ENCODE measurements at regions not wholly inside any gene's neighbourhood (a gene's known extent, or its start where the extent isn't known, plus 50 kb on each side); places are given as distances from the start of the nearest gene placed in this dataset.

DNA sequence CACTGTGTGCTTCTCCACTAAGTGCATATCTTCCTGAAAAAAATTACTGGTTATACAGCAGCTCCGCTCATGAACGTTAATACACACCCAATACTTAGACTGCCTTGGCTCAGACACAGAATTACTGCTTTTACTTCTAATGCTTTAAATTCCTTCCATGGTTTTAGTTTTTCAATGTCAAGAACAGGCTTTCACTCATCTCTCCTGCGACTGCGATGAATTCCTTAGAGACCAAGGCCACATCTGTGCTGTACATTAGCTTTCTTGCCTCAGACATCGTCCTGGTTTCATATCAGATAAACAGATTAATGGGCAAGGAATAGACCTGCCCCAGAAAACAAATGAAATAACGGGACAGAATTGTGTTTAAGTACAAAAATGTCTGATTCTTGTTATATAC lies 120.2 kb downstream of the CYP26A1 start:
- no peak overlapping the region for H3K9ac ChIP-seq (ENCODE audit: low read depth in 1 of 3, low read length in 3 of 3)
- no peaks in the 10 kb centered on the region for H3K36me3 ChIP-seq (ENCODE audit: control insufficient read depth in 3 of 3, insufficient read depth in 3 of 3, low read length in 3 of 3)
- H3K9me3 ChIP-seq (ENCODE audit: control insufficient read depth in 3 of 3, low read length in 3 of 3): no peaks in the 10 kb centered on the region
- no peak overlapping the region for H3K4me3 ChIP-seq (ENCODE audit: low read length in 3 of 3)
- H3K27ac ChIP-seq (ENCODE audit: low read depth, low read length): no peak overlapping the region
- H3K27me3 ChIP-seq (ENCODE audit: control insufficient read depth in 3 of 3, insufficient read depth in 3 of 3, low read length in 3 of 3): no peaks in the 10 kb centered on the region
- H3K4me1 ChIP-seq (ENCODE audit: control insufficient read depth in 3 of 3, insufficient read depth in 3 of 3, low read length in 3 of 3): peaks cover 0 to 6% (median 2%) of the 10 kb centered on the region in 3 donors

- no peaks in the 10 kb centered on the region for H3K36me3 ChIP-seq (ENCODE audit: control insufficient read depth in 3 of 3, insufficient read depth in 3 of 3, low read length in 3 of 3)
- H3K9me3 ChIP-seq (ENCODE audit: control insufficient read depth in 3 of 3, low read length in 3 of 3): no peaks in the 10 kb centered on the region
- H3K4me1 ChIP-seq (ENCODE audit: control insufficient read depth in 3 of 3, insufficient read depth in 3 of 3, low read length in 3 of 3): peaks cover 0 to 11% (median 5%) of the 10 kb centered on the region in 3 donors
- H3K27ac ChIP-seq (ENCODE audit: low read depth, low read length): peak overlapping the region; percentile 26
- H3K9ac ChIP-seq (ENCODE audit: low read depth in 1 of 3, low read length in 3 of 3): peak overlapping the region; percentile 44 to 73 (median 65)
- no peaks in the 10 kb centered on the region for H3K27me3 ChIP-seq (ENCODE audit: control insufficient read depth in 3 of 3, insufficient read depth in 3 of 3, low read length in 3 of 3)
- H3K4me3 ChIP-seq (ENCODE audit: low read length in 3 of 3): peak overlapping the region; percentile 49 to 77 (median 66)
Observed at GRCh38 chr10:93198401-93199131, 124.9 kb downstream of the CYP26A1 start.

- H3K9me3 ChIP-seq (ENCODE audit: control insufficient read depth in 3 of 3, low read length in 3 of 3): no peaks in the 10 kb centered on the region
- H3K36me3 ChIP-seq (ENCODE audit: control insufficient read depth in 3 of 3, insufficient read depth in 3 of 3, low read length in 3 of 3): no peaks in the 10 kb centered on the region
- H3K27ac ChIP-seq (ENCODE audit: low read depth, low read length): peak overlapping the region; percentile 26
- H3K4me1 ChIP-seq (ENCODE audit: control insufficient read depth in 3 of 3, insufficient read depth in 3 of 3, low read length in 3 of 3): peaks cover 0 to 11% (median 5%) of the 10 kb centered on the region in 3 donors
- peak overlapping the region; percentile 44 to 73 (median 65) for H3K9ac ChIP-seq (ENCODE audit: low read depth in 1 of 3, low read length in 3 of 3)
- no peaks in the 10 kb centered on the region for H3K27me3 ChIP-seq (ENCODE audit: control insufficient read depth in 3 of 3, insufficient read depth in 3 of 3, low read length in 3 of 3)
- peak overlapping the region; percentile 49 to 77 (median 66) for H3K4me3 ChIP-seq (ENCODE audit: low read length in 3 of 3)
Observed at GRCh38 chr10:93199191-93199751, 125.6 kb downstream of the CYP26A1 start.

- H3K27me3 ChIP-seq (ENCODE audit: control insufficient read depth in 3 of 3, insufficient read depth in 3 of 3, low read length in 3 of 3): peaks cover 0 to 4% (median 0%) of the 10 kb centered on the region in 3 donors
- no peak overlapping the region for H3K4me3 ChIP-seq (ENCODE audit: low read length in 3 of 3)
- no peak overlapping the region for H3K9ac ChIP-seq (ENCODE audit: low read depth in 1 of 3, low read length in 3 of 3)
- no peaks in the 10 kb centered on the region for H3K9me3 ChIP-seq (ENCODE audit: control insufficient read depth in 3 of 3, low read length in 3 of 3)
- no peak overlapping the region for H3K27ac ChIP-seq (ENCODE audit: low read depth, low read length)
- H3K4me1 ChIP-seq (ENCODE audit: control insufficient read depth in 3 of 3, insufficient read depth in 3 of 3, low read length in 3 of 3): no peaks in the 10 kb centered on the region
- H3K36me3 ChIP-seq (ENCODE audit: control insufficient read depth in 3 of 3, insufficient read depth in 3 of 3, low read length in 3 of 3): no peaks in the 10 kb centered on the region
Observed at GRCh38 chr10:93204494-93205485, 131.1 kb downstream of the CYP26A1 start.

DNA sequence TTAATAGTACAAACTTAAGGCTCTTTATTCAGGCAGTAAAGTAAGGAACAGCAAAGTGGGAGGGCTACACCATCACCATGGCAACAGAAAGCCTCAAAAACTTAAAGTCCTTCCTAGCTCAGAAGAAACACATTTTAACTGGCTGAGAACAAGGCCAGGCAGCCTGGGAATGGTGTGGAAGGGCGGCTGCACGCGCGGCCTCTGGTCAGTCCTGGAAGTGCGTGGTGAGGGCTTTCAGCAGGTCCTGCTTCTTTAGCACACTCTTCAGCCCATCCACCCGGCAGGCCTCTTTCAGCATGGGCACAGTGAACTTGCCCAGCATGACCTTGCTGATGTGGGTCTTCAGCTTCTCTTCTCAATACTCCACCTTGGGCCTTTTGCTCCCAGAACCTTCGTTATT lies 133.0 kb downstream of the CYP26A1 start:
- no peaks in the 10 kb centered on the region for H3K36me3 ChIP-seq (ENCODE audit: control insufficient read depth in 3 of 3, insufficient read depth in 3 of 3, low read length in 3 of 3)
- no peaks in the 10 kb centered on the region for H3K9me3 ChIP-seq (ENCODE audit: control insufficient read depth in 3 of 3, low read length in 3 of 3)
- H3K4me1 ChIP-seq (ENCODE audit: control insufficient read depth in 3 of 3, insufficient read depth in 3 of 3, low read length in 3 of 3): no peaks in the 10 kb centered on the region
- H3K9ac ChIP-seq (ENCODE audit: low read depth in 1 of 3, low read length in 3 of 3): no peak overlapping the region
- H3K27ac ChIP-seq (ENCODE audit: low read depth, low read length): no peak overlapping the region
- H3K27me3 ChIP-seq (ENCODE audit: control insufficient read depth in 3 of 3, insufficient read depth in 3 of 3, low read length in 3 of 3): peaks cover 0 to 4% (median 0%) of the 10 kb centered on the region in 3 donors
- no peak overlapping the region for H3K4me3 ChIP-seq (ENCODE audit: low read length in 3 of 3)

DNA sequence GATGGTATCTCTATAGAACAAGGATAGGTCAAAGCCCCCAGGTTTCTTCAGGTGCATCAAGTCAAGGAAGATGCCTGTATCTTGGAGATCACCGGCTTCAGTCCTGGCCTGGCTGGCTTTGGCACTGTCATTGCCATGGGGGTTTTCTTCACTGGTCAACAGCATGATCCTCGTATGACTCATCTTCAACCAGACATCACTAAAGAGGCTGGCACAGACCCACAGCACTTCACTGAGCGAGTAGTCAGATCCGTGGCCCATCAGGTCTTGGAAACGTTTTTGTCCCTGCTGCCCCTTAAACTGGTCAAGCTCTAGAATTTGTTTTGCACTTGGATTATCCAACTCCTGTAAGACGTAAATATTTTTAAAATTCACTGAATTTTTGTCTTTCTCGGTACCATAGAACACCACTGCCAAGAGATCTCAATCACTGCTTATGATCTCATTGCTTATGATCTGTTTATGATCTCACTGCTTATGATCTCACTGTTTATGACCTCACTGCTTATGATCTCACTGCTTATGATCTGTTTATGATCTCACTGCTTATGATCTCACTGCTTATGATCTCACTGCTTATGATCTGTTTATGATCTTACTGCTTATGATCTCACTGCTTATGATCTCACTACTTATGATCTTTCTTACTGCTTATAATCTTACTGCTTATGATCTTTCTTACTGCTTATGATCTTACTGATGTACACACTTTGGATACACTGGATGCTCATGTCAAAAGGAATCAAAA lies 135.2 kb downstream of the CYP26A1 start:
- no peaks in the 10 kb centered on the region for H3K36me3 ChIP-seq (ENCODE audit: control insufficient read depth in 3 of 3, insufficient read depth in 3 of 3, low read length in 3 of 3)
- H3K4me3 ChIP-seq (ENCODE audit: low read length in 3 of 3): no peak overlapping the region
- no peaks in the 10 kb centered on the region for H3K4me1 ChIP-seq (ENCODE audit: control insufficient read depth in 3 of 3, insufficient read depth in 3 of 3, low read length in 3 of 3)
- peaks cover 0 to 4% (median 0%) of the 10 kb centered on the region in 3 donors for H3K27me3 ChIP-seq (ENCODE audit: control insufficient read depth in 3 of 3, insufficient read depth in 3 of 3, low read length in 3 of 3)
- H3K27ac ChIP-seq (ENCODE audit: low read depth, low read length): no peak overlapping the region
- H3K9ac ChIP-seq (ENCODE audit: low read depth in 1 of 3, low read length in 3 of 3): no peak overlapping the region
- no peaks in the 10 kb centered on the region for H3K9me3 ChIP-seq (ENCODE audit: control insufficient read depth in 3 of 3, low read length in 3 of 3)

DNA sequence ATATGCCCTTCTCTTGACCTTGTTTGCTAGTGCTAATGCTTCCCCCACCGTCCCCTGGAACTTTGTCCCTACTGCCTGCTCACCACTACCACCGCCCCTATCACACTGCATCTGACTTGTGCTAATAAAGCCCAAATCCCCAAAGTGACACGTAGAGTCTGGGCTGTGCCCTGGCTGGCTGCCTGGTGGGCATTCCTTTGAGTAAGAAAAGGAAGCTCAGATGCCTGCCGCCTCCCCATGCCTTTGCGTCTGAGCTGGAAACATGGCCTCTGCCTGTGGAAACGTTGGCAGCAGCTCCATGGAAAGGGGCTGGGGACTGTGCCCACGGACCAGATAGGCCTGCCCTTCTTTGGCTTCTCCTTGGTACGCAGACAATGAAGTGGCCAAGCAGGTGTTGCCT lies 138.3 kb downstream of the CYP26A1 start:
- H3K27ac ChIP-seq (ENCODE audit: low read depth, low read length): no peak overlapping the region
- no peaks in the 10 kb centered on the region for H3K36me3 ChIP-seq (ENCODE audit: control insufficient read depth in 3 of 3, insufficient read depth in 3 of 3, low read length in 3 of 3)
- H3K9ac ChIP-seq (ENCODE audit: low read depth in 1 of 3, low read length in 3 of 3): no peak overlapping the region

GRCh38 chr10:93215312-93215711 lies 141.6 kb downstream of the CYP26A1 start:
- no peaks in the 10 kb centered on the region for H3K27me3 ChIP-seq (ENCODE audit: control insufficient read depth in 3 of 3, insufficient read depth in 3 of 3, low read length in 3 of 3)
- H3K27ac ChIP-seq (ENCODE audit: low read depth, low read length): no peak overlapping the region
- no peak overlapping the region for H3K4me3 ChIP-seq (ENCODE audit: low read length in 3 of 3)
- no peaks in the 10 kb centered on the region for H3K36me3 ChIP-seq (ENCODE audit: control insufficient read depth in 3 of 3, insufficient read depth in 3 of 3, low read length in 3 of 3)
- no peaks in the 10 kb centered on the region for H3K9me3 ChIP-seq (ENCODE audit: control insufficient read depth in 3 of 3, low read length in 3 of 3)
- no peak overlapping the region for H3K9ac ChIP-seq (ENCODE audit: low read depth in 1 of 3, low read length in 3 of 3)
- no peaks in the 10 kb centered on the region for H3K4me1 ChIP-seq (ENCODE audit: control insufficient read depth in 3 of 3, insufficient read depth in 3 of 3, low read length in 3 of 3)

More for the DNA sequence above, 138.3 kb downstream of the CYP26A1 start:
- H3K4me3 ChIP-seq (ENCODE audit: low read length in 3 of 3): peak overlapping the region in 1 of 3 donors; percentile 15
- H3K27me3 ChIP-seq (ENCODE audit: control insufficient read depth in 3 of 3, insufficient read depth in 3 of 3, low read length in 3 of 3): no peaks in the 10 kb centered on the region
- no peaks in the 10 kb centered on the region for H3K4me1 ChIP-seq (ENCODE audit: control insufficient read depth in 3 of 3, insufficient read depth in 3 of 3, low read length in 3 of 3)
- no peaks in the 10 kb centered on the region for H3K9me3 ChIP-seq (ENCODE audit: control insufficient read depth in 3 of 3, low read length in 3 of 3)

DNA sequence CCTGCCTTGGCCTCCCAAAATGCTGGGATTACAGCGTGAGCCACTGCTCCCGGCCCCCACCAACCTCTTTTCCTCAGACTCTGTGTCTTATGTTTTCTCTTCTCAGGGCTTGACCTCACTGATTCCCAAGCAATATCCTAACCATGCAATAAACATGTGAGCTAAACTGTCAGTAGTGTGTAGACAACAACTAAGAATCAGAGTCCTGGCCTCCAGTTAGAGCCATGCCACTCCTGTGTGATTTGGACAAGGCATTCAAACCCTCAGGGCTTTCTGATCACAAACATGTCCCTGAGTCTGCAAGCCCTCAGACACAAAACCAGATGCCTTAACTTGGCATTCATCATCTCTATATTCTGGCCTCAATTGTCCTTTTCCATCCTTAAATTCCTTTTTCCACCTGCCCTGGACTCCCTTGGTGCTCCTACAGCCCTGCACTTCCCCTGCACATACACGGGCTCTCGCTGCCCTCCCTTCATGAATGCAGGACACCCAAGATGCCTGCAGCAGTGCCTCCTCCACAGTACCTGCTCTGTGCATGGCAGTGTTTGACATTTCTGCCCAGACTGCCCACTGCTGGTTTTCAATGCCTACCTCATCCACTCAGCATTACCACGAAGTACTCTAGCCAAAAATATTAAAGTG lies 142.8 kb downstream of the CYP26A1 start:
- no peak overlapping the region for H3K27ac ChIP-seq (ENCODE audit: low read depth, low read length)
- no peaks in the 10 kb centered on the region for H3K36me3 ChIP-seq (ENCODE audit: control insufficient read depth in 3 of 3, insufficient read depth in 3 of 3, low read length in 3 of 3)
- no peaks in the 10 kb centered on the region for H3K9me3 ChIP-seq (ENCODE audit: control insufficient read depth in 3 of 3, low read length in 3 of 3)
- no peaks in the 10 kb centered on the region for H3K4me1 ChIP-seq (ENCODE audit: control insufficient read depth in 3 of 3, insufficient read depth in 3 of 3, low read length in 3 of 3)
- no peaks in the 10 kb centered on the region for H3K27me3 ChIP-seq (ENCODE audit: control insufficient read depth in 3 of 3, insufficient read depth in 3 of 3, low read length in 3 of 3)
- H3K9ac ChIP-seq (ENCODE audit: low read depth in 1 of 3, low read length in 3 of 3): no peak overlapping the region
- H3K4me3 ChIP-seq (ENCODE audit: low read length in 3 of 3): no peak overlapping the region
